ENCODE measurements at regions not wholly inside any gene's neighbourhood (a gene's known extent, or its start where the extent isn't known, plus 50 kb on each side); places are given as distances from the start of the nearest gene placed in this dataset.

Small RNA genes in the stretch of these regions (microRNA-seq; reads per million reads assigned to microRNA genes)
- gene MIR148A = 782 reads per million, percentile 81 among the genes with 10 or more reads in this experiment

Measured in Right ventricle myocardium inferior (tissue), 1 donor.